Prostate gland (tissue), 2 donors: ENCODE measurements at regions not wholly inside any gene's neighbourhood (a gene's known extent, or its start where the extent isn't known, plus 50 kb on each side); places are given as distances from the start of the nearest gene placed in this dataset.

Source experiments
- DNase-seq: peaks from one replicate; pipeline ENCODE4 v3.0.0-alpha.2; 2019; ENCODE audit warnings: low spot score
- H3K27ac ChIP-seq, 2 donors: fragments of 200-600 bp; sonication (generic); 2 replicates each; pipeline ENCODE4 v1.5.1; 2017 to 2019
- H3K27me3 ChIP-seq: fragments of 200-600 bp; sonication (generic); replicated peaks from 2 replicates; pipeline ENCODE4 v1.5.1; 2019; ENCODE audit not compliant: insufficient read depth
- H3K36me3 ChIP-seq, 2 donors: fragments of 200-600 bp; sonication (generic); 1 replicate in 1 of 2; 2 replicates in 1 of 2; pipeline versions ENCODE4 v1.5.1 to v1.8.1; 2017 to 2019
- H3K4me1 ChIP-seq: fragments of 200-600 bp; sonication (generic); replicated peaks from 2 replicates; pipeline ENCODE4 v1.5.1; 2019
- H3K4me3 ChIP-seq, 2 donors: fragments of 200-600 bp; sonication (generic); 2 replicates each; pipeline ENCODE4 v1.5.1; 2017 to 2019
- H3K9me3 ChIP-seq: fragments of 200-600 bp; sonication (generic); 2 replicates; pipeline ENCODE4 v1.5.1; 2017
- POLR2A ChIP-seq: fragments of 450-650 bp; IDR thresholded peaks from one replicate; pipeline ENCODE4 v1.6.1; 2016; ENCODE audit warnings: antibody characterized with exemption, mild to moderate bottlenecking
- POLR2AphosphoS5 ChIP-seq: sonication (generic); formaldehyde crosslinking; IDR thresholded peaks from one replicate; pipeline ENCODE4 v1.6.1; 2017; ENCODE audit warnings: antibody characterized with exemption
- WGBS: methylation state at CpG from one replicate; pipeline ENCODE4 v1.1.5; 2018; 5-methylcytosine and 5-hydroxymethylcytosine counted together
- intact Hi-C: fragments of 100-400 bp; cut with DNase I; formaldehyde crosslinking; loops from one replicate; pipeline ENCODE4 v1.14.2; 2022
- TF ChIP-seq, protein P1 (sequence below), 4 experiments: fragments of 200-600 bp in 2 of 4; fragments of 450-650 bp in 2 of 4; sonication (generic) in 2 of 4; IDR thresholded peaks; 1 replicate in 3 of 4; 2 replicates in 1 of 4; pipeline ENCODE4 v1.5.1; 2016 to 2019; ENCODE audit warnings: antibody characterized with exemption in 4 of 4, mild to moderate bottlenecking in 2 of 4, moderate library complexity in 2 of 4

GRCh38 chrY:7966916-7967315 is 1055.4 kb upstream of the AMELY start:
- Histone ChIP-seq H3K27ac (no peak overlapping the region), H3K4me1 (no peaks in the 10 kb centered on the region), H3K4me3 (no peak overlapping the region), H3K9me3 (no peaks in the 10 kb centered on the region), H3K36me3 (no peaks in the 10 kb centered on the region), H3K27me3 (no peaks in the 10 kb centered on the region)
- DNase-seq: no peak
- TF ChIP-seq POLR2AphosphoS5: no peak
- TF ChIP-seq, protein P1, sequence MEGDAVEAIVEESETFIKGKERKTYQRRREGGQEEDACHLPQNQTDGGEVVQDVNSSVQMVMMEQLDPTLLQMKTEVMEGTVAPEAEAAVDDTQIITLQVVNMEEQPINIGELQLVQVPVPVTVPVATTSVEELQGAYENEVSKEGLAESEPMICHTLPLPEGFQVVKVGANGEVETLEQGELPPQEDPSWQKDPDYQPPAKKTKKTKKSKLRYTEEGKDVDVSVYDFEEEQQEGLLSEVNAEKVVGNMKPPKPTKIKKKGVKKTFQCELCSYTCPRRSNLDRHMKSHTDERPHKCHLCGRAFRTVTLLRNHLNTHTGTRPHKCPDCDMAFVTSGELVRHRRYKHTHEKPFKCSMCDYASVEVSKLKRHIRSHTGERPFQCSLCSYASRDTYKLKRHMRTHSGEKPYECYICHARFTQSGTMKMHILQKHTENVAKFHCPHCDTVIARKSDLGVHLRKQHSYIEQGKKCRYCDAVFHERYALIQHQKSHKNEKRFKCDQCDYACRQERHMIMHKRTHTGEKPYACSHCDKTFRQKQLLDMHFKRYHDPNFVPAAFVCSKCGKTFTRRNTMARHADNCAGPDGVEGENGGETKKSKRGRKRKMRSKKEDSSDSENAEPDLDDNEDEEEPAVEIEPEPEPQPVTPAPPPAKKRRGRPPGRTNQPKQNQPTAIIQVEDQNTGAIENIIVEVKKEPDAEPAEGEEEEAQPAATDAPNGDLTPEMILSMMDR (IDR thresholded peaks at IDR 0.05): no peak
- TF ChIP-seq POLR2A: no peak
- intact Hi-C loops: no loop called here
- 81% methylated on average over 2 of the region's 2 CpGs for WGBS

DNA sequence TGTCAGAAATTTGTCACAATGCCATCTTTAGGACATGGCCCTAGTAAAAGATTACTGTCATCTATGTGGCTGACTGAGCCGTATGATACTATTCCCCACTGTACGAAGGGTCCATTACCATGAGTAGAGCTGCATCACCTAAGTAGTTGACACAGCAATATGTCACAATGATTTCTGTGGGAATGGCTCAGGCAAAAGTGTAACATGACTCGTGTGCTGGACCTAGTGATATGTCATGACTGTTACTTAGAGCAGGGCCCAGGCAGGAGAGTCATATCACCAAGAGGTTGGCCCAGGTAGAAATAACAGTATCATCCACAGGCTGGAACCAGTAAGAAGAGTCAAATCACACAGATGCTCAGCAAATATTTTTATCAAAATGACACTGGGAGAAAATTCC is 1051.8 kb upstream of the AMELY start:
- WGBS: 93% methylated on average over 3 of the region's 3 CpGs
- TF ChIP-seq POLR2A (no peak), POLR2AphosphoS5 (no peak)
- TF ChIP-seq, protein P1 (IDR thresholded peaks at IDR 0.05): no peak
- no peak overlapping the region for H3K27ac ChIP-seq
- DNase-seq: no peak
- no peaks in the 10 kb centered on the region for H3K36me3 ChIP-seq
- no peak overlapping the region for H3K4me3 ChIP-seq
- intact Hi-C loops: no loop called here
- no peaks in the 10 kb centered on the region for H3K27me3 ChIP-seq
- no peaks in the 10 kb centered on the region for H3K4me1 ChIP-seq
- H3K9me3 ChIP-seq: no peaks in the 10 kb centered on the region

GRCh38 chrY:7962350-7962749 is 1050.8 kb upstream of the AMELY start:
- DNase-seq: no peak
- Histone ChIP-seq H3K27me3 (no peaks in the 10 kb centered on the region), H3K4me1 (no peaks in the 10 kb centered on the region), H3K4me3 (no peak overlapping the region), H3K27ac (no peak overlapping the region), H3K36me3 (no peaks in the 10 kb centered on the region), H3K9me3 (no peaks in the 10 kb centered on the region)
- intact Hi-C loops: no loop called here
- WGBS: 44% methylated on average over 1 of the region's 1 CpG
- TF ChIP-seq POLR2A (no peak), POLR2AphosphoS5 (no peak)
- TF ChIP-seq, protein P1 (IDR thresholded peaks at IDR 0.05): no peak

DNA sequence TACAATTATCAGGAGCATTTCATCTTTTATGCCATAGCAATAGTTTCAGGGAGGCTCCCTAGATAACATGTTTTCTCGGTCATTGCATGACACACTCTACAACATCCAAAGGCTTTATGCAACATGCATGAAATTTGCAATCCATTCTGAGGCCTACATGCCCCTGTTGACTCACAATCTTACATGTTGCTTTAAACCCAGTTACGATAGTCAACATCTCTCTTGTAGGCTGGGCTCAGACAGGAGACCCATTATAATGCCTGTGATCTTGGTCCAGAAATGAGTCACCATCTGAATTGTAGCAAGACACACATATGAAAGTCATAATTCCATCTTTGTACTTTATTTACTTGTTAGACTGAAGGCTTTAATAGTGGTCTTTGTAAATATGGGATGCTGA is 1050.3 kb upstream of the AMELY start:
- no peak for TF ChIP-seq POLR2A
- TF ChIP-seq POLR2AphosphoS5: no peak
- TF ChIP-seq, protein P1 (IDR thresholded peaks at IDR 0.05): no peak
- no peak overlapping the region for H3K4me3 ChIP-seq
- intact Hi-C loops: no loop called here
- no peaks in the 10 kb centered on the region for H3K4me1 ChIP-seq
- no peak overlapping the region for H3K27ac ChIP-seq
- H3K36me3 ChIP-seq: no peaks in the 10 kb centered on the region
- WGBS: 57% methylated on average over 2 of the region's 2 CpGs
- DNase-seq: no peak
- H3K9me3 ChIP-seq: no peaks in the 10 kb centered on the region
- no peaks in the 10 kb centered on the region for H3K27me3 ChIP-seq

DNA sequence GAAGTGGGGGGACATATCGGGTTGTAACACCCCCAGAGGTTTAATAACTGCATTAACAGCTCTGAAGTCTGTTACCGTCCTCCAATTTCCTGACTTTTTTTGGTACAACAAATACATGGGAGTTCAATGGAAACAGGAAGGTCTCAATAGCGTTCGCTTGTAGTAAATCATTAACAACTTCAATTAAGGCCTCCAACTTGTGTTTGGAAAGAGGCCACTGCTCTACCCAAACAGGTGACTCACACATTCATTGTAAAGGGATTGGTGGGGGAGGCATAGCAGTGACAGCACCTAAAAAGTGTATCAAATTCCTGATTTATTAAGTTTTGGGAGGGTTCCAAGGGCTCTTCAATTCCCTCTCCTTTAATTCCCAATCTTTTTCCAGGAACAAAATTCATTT is 1046.2 kb upstream of the AMELY start:
- DNase-seq: no peak
- intact Hi-C loops: no loop called here
- Histone ChIP-seq H3K27me3 (no peaks in the 10 kb centered on the region), H3K9me3 (no peaks in the 10 kb centered on the region), H3K27ac (no peak overlapping the region), H3K4me3 (no peak overlapping the region), H3K4me1 (no peaks in the 10 kb centered on the region), H3K36me3 (no peaks in the 10 kb centered on the region)
- 43% methylated on average over 4 of the region's 4 CpGs for WGBS
- TF ChIP-seq POLR2A (no peak), POLR2AphosphoS5 (no peak)
